ENCODE measurements at regions not wholly inside any gene's neighbourhood (a gene's known extent, or its start where the extent isn't known, plus 50 kb on each side); places are given as distances from the start of the nearest gene placed in this dataset.

DNA sequence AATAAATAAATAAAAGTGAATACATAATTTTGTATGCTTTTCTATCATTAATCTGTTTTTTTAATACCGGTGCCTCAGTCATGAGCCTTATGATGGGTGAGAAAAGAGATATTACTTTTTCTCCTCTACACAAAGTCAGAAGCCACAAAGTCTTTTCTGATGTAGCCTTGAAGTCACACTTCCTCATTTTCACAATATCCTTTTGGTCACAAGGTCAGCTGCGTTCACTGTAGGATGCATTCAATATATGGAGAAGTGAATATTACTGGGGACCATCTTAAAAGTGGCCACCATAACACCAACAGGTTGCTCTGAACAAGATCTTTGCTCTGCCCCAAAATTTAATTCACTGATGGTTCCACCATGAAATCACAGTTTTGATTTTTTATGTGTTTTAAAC, 83.3 kb upstream of the TNR start:
- no peak for DNase-seq (ENCODE audit: low spot score)

GRCh38 chr1:175824079-175824478, 80.7 kb upstream of the TNR start:
- no peak for DNase-seq (ENCODE audit: low spot score)

DNA sequence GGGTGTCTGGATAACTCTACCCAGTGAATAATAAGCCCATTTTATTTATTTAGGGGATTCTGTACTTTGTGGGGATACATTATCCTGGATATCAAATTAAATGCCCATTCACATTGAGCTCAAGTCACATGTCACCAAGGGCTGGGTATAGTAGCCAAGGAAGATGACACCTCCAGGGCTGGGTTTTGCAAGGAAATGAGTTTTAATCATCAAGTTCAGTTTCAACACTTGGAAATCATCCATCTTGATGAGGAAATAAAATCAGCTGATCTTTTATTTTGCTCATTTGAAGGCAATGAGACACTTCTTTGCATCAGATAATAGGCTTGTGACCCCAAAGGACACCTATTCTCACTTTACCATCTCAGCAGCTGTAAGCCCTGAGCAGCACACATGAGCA, 80.0 kb upstream of the TNR start:
- DNase-seq (ENCODE audit: low spot score) = no peak

GRCh38 chr1:175822580-175822979, 79.2 kb upstream of the TNR start:
- DNase-seq (ENCODE audit: low spot score) = peak; percentile 72

GRCh38 chr1:175820456-175821025, 77.1 kb upstream of the TNR start:
- no peak for DNase-seq (ENCODE audit: low spot score)

DNA sequence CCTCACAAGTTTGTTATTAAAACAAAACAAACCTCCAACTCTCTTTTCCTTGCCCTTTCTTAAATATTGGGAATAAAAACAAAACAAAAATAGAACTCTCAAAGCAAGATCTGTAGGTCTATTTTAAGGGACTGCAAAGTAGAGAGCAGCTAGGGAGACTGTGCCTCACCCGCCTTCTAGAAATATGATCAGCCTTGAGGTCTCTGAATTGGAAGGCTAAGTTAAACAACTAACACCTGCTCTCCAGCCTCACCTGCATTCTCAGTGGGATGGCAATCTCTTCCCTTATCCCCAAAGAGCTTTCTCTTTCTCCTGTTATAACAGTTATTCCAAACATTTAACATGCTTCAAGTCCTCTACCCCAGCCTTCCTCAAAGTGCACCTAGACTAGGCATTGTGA, 75.5 kb upstream of the TNR start:
- no peak for DNase-seq (ENCODE audit: low spot score)

DNA sequence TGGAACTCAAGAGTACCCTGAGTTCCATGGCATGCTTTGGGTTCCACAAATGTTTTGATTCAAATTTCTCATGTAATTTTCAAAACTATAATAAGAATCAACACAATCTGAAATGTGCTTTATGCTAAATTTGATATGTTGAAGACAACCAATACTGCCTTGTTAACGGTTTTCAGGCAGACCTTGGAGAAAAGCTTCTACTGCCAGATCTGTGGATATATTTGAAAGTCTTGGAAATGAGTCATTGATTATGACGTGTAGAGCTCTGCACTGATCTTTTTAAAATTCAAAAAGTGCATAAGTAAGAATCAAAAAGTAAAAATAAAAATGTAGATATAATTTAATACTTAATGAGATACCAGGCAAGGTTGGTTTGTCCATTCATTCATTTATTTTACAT, 74.0 kb upstream of the TNR start:
- no peak for DNase-seq (ENCODE audit: low spot score)

GRCh38 chr1:175814885-175815284, 71.5 kb upstream of the TNR start:
- DNase-seq (ENCODE audit: low spot score) = no peak

DNA sequence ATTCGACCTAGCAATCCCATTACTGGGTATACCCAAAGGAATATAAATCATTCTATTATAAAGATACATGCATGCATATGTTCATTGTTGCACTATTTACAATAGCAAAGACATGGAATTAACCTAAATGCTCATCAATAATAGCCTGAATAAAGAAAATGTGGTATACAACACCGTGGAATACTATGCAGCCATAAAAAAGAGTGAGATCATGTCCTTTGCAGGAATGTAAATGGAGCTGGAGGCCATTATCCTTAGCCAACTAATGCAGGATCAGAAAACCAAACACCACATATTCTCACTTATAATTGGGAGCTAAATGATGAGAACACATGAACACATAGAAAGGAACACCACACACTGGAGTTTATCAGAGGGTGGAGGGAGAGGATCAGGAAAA, 69.5 kb upstream of the TNR start:
- no peak for DNase-seq (ENCODE audit: low spot score)

DNA sequence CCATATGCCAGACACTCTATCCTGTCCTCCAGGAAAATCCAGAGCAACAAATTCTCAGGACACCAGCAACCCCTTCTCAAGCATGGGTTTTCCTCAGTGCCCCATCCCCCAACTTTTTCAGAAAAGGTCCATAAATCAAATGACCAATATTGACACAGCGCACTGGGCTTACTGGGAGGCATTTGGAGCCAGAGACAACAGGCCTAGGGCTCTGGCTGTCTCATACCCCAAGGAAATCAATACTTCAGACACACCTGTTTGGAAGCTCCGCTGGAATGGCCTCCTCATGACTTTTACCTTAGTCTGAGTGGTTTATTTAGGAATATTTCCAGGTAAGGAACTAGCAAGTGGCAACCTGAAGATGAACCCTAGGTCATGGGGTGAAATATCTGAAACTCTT, 66.9 kb upstream of the TNR start:
- no peak for DNase-seq (ENCODE audit: low spot score)

DNA sequence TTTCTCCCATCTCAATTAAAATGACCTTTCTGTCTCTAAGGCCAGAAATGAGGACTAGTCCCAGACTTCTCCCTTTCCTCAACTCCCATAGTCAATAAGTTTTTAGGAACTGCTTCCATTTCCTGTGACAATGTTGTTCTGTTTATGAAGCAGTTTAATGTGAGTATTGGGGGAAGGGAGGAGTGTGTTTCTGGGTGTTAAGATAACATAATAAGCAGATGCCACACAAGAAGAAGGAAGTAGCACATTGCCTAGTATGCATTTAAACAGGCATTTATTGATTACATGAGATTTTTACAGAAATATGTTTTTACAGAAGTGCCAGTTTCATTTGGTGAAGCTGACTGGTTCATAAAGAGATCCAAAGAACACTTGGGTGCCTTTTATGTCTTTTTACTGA, 65.6 kb upstream of the TNR start:
- no peak for DNase-seq (ENCODE audit: low spot score)

DNA sequence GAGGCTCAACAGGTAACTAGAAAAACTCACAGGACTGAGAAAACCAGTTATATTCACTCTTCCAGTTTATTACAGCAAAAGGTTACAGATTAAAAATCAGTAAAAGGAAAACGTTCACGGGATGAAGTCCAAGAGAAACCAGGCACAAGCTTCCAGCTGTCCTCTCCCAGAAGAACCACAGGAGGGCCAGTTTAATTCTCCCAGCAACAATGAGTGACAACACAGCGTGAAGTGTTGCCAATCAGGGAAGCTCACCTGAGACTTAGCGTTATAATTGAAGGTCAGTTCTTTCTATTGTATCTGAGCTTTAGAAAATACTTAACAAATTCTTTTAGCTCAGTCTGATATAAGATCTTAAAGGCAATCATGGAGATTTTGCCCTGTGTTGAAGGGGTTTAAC, 65.2 kb upstream of the TNR start:
- DNase-seq (ENCODE audit: low spot score) = no peak

GRCh38 chr1:175804561-175804960, 61.2 kb upstream of the TNR start:
- no peak for DNase-seq (ENCODE audit: low spot score)

DNA sequence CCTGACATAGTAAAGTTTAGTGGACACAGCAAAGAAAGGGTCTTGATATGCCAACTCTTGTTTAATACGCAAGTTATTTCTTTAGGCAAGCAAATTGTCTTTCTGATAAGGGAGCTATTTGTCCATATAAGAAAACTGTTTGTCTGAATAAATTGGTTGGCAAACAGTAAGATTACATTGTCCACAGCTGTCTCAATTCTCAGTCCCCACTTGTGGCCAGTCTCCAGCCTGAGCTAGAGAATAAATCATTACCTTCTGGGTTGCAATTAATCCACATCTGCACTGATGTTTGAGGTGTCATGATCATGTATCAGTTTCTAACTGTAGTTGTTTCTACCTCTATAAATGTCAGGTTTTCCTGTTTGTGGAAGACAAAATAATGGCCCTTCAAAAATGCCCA, 60.0 kb upstream of the TNR start:
- DNase-seq (ENCODE audit: low spot score) = no peak

DNA sequence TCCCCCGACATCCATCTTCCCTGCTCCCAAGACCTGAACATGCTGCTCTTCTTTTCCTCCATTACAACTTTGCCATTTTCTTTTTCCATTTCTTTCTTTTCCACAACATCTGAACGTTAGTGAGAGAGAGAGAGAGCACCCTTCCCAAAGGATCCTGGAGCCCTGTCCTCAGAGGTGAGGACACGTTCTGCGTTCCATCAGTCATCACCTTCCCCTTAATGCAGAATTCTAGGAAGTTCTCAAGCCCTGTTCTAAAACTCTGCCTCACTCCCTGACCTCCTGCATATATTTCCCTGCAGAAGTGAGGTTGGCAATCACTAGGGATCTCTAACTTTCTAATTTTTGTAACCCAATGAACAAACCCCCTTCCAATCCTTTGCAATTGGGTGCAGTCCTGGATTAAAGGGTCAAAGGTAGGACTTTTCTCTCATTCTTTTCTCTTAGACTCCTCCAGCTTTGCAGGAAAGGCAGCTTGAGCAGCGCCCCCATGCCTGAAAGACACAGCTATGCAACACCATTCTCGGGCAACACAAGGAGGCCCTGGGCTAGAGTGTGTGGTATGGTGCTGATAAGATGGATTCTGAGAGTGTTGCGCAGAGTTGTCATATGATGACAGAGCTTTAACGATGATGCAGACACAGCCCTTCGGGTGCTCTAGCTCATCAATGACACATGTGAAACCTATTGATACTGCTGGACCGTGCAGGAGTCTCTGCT, 59.2 kb upstream of the TNR start:
- DNase-seq (ENCODE audit: low spot score) = no peak

DNA sequence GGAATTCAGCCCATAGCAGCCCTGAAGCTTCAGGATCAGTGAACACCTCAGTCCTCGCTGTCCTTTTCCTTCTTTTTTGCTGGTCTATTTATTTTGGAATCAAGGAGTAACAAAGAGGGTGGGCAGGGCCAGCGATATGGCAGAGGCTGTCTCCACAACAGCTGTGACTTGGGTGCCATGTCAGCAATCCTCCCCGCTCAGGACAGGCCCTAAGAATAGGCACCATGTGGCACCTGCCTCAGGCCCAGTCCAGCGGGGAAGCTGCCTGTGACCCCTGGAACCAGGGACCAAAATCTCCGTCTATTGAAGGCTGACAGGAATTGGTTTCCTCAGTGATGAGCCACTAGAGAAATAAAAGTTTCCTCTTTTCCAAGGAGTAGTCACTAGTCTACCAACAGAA, 58.6 kb upstream of the TNR start:
- DNase-seq (ENCODE audit: low spot score) = no peak

DNA sequence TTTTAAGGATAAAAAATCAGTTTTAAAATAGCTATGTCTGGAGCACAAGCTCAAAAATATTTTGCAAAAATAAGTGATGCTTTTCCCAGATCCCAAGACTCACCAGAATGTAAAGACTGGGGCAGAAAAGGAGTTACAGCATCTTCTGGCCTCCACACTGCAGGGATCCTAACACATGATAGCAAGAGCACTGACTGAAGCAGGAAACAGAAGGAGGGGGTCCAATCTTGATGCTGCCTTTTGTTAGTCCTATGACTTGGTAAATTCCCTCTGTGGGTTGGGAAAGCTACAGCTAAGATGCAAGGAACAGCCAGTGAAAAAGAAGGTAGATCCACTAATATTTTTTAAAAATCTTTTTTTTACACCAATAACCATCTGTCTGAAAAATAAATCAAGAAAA, 54.2 kb upstream of the TNR start:
- no peak for DNase-seq (ENCODE audit: low spot score)

GRCh38 chr1:175794586-175794985, 51.2 kb upstream of the TNR start:
- DNase-seq (ENCODE audit: low spot score) = no peak

- no peak for DNase-seq (ENCODE audit: low spot score)
These were observed 50.2 kb upstream of the TNR start for GRCh38 chr1:175793617-175794016.

Data from AG20443 (cell line).